Mesenchymal stem cell (in vitro differentiated cells and primary cell): ENCODE measurements at regions not wholly inside any gene's neighbourhood (a gene's known extent, or its start where the extent isn't known, plus 50 kb on each side); places are given as distances from the start of the nearest gene placed in this dataset.

Source experiments
- DNase-seq: peaks from one replicate; pipeline ENCODE4 v3.0.0-alpha.2; 2013
- H2AFZ ChIP-seq: one replicate; pipeline ENCODE4 v1.6.1; 2013; ENCODE audit warnings: low read depth, mild to moderate bottlenecking, control low read depth, inconsistent platforms, low read length, moderate library complexity
- H2AK5ac ChIP-seq: 2 replicates; pipeline ENCODE4 v1.6.1; 2013; ENCODE audit warnings: low read length, moderate library complexity, mild to moderate bottlenecking, inconsistent platforms; ENCODE audit not compliant: severe bottlenecking
- H2BK120ac ChIP-seq: one replicate; pipeline ENCODE4 v1.6.1; 2013; ENCODE audit warnings: low read depth, mild to moderate bottlenecking, inconsistent platforms, low read length, moderate library complexity
- H2BK12ac ChIP-seq, 2 experiments: one replicate each; pipeline ENCODE4 v1.6.1; 2013; ENCODE audit warnings: inconsistent platforms in 2 of 2, low read length in 2 of 2, mild to moderate bottlenecking in 2 of 2, moderate library complexity in 2 of 2, control low read depth in 1 of 2
- H2BK15ac ChIP-seq: one replicate; pipeline ENCODE4 v1.6.1; 2013; ENCODE audit warnings: mild to moderate bottlenecking, low read depth, inconsistent platforms; ENCODE audit not compliant: poor library complexity, severe bottlenecking
- H2BK5ac ChIP-seq: 2 replicates; pipeline ENCODE4 v1.6.1; 2013; ENCODE audit warnings: low read depth, mild to moderate bottlenecking, low read length, control low read depth, inconsistent platforms; ENCODE audit not compliant: poor library complexity, severe bottlenecking
- H3K14ac ChIP-seq, 2 experiments: one replicate each; pipeline ENCODE4 v1.6.1; 2013; ENCODE audit warnings: inconsistent platforms in 2 of 2, low read length in 2 of 2, control low read depth in 1 of 2, mild to moderate bottlenecking in 1 of 2, moderate library complexity in 1 of 2
- H3K18ac ChIP-seq, 2 experiments: one replicate each; pipeline ENCODE4 v1.6.1; 2013; ENCODE audit warnings: inconsistent platforms in 2 of 2, low read length in 2 of 2, control low read depth in 1 of 2, low read depth in 1 of 2, mild to moderate bottlenecking in 1 of 2
- H3K23ac ChIP-seq, 2 experiments: one replicate each; pipeline ENCODE4 v1.6.1; 2013; ENCODE audit warnings: inconsistent platforms in 2 of 2, low read length in 2 of 2, mild to moderate bottlenecking in 2 of 2, moderate library complexity in 2 of 2, control low read depth in 1 of 2
- H3K27ac ChIP-seq: 2 replicates; pipeline ENCODE4 v1.5.1; 2013; ENCODE audit warnings: mild to moderate bottlenecking, moderate library complexity, low read length, control low read depth, inconsistent platforms; ENCODE audit not compliant: poor library complexity, severe bottlenecking
- H3K27me3 ChIP-seq, 2 experiments: 2 replicates each; pipeline versions ENCODE4 v1.6.1 to v1.7.0; 2013; ENCODE audit warnings: low read length in 2 of 2, mild to moderate bottlenecking in 2 of 2, moderate library complexity in 2 of 2, control low read depth in 1 of 2, inconsistent platforms in 1 of 2; ENCODE audit not compliant: control insufficient read depth in 1 of 2, insufficient read depth in 1 of 2
- H3K36me3 ChIP-seq, 2 experiments: 2 replicates each; pipeline versions ENCODE4 v1.6.1 to v1.7.0; 2013; ENCODE audit warnings: low read length in 2 of 2, control low read depth in 1 of 2, inconsistent platforms in 1 of 2, low read depth in 1 of 2, mild to moderate bottlenecking in 1 of 2; ENCODE audit not compliant: insufficient read depth in 2 of 2, control insufficient read depth in 1 of 2
- H3K4ac ChIP-seq, 2 experiments: one replicate each; pipeline ENCODE4 v1.6.1; 2013; ENCODE audit warnings: inconsistent platforms in 2 of 2, low read length in 2 of 2, mild to moderate bottlenecking in 2 of 2, moderate library complexity in 2 of 2, control low read depth in 1 of 2, low read depth in 1 of 2
- H3K4me1 ChIP-seq: 2 replicates; pipeline ENCODE4 v1.6.1; 2013; ENCODE audit warnings: low read depth, low read length, control low read depth; ENCODE audit not compliant: control insufficient read depth, insufficient read depth
- H3K4me2 ChIP-seq: 2 replicates; pipeline ENCODE4 v1.6.1; 2013; ENCODE audit warnings: low read length, mild to moderate bottlenecking, inconsistent platforms; ENCODE audit not compliant: poor library complexity, severe bottlenecking
- H3K4me3 ChIP-seq, 2 experiments: 2 replicates each; pipeline versions ENCODE4 v1.5.1 to v1.7.0; 2013; ENCODE audit warnings: low read length in 2 of 2, mild to moderate bottlenecking in 2 of 2, control low read depth in 1 of 2, low read depth in 1 of 2; ENCODE audit not compliant: insufficient read depth in 1 of 2
- H3K79me1 ChIP-seq: replicated peaks from 2 replicates; pipeline ENCODE4 v1.6.1; 2013; ENCODE audit warnings: mild to moderate bottlenecking, control low read depth, low read length, inconsistent platforms; ENCODE audit not compliant: poor library complexity, severe bottlenecking
- H3K9ac ChIP-seq: 2 replicates; pipeline ENCODE4 v1.7.0; 2013; ENCODE audit warnings: mild to moderate bottlenecking, low read length, moderate library complexity
- H3K9me3 ChIP-seq: 2 replicates; pipeline ENCODE4 v1.7.0; 2013; ENCODE audit warnings: mild to moderate bottlenecking, low read length; ENCODE audit not compliant: control insufficient read depth
- H4K8ac ChIP-seq: one replicate; pipeline ENCODE4 v1.6.1; 2013; ENCODE audit warnings: inconsistent platforms, mild to moderate bottlenecking, low read length, moderate library complexity
- H4K91ac ChIP-seq: one replicate; pipeline ENCODE4 v1.6.1; 2013; ENCODE audit warnings: mild to moderate bottlenecking, low read length, inconsistent platforms
- WGBS: methylation state at CpG from one replicate; pipeline ENCODE4 v1.1.7; 2013; ENCODE audit warnings: mixed read lengths; 5-methylcytosine and 5-hydroxymethylcytosine counted together

GRCh38 chr5:152337484-152337883 is 67.6 kb downstream of the NMUR2 start:
- H4K8ac ChIP-seq, result no peak overlapping the region
- no peak overlapping the region for H2BK15ac ChIP-seq
- no peak overlapping the region for H3K18ac ChIP-seq
- H2BK120ac ChIP-seq, result no peak overlapping the region
- no peaks in the 10 kb centered on the region for H3K4me1 ChIP-seq
- no peaks in the 10 kb centered on the region for H3K79me1 ChIP-seq
- H3K36me3 ChIP-seq, result no peaks in the 10 kb centered on the region
- no peak overlapping the region for H3K9ac ChIP-seq
- no peak overlapping the region for H2AK5ac ChIP-seq
- no peak overlapping the region for H3K4me2 ChIP-seq
- no peaks in the 10 kb centered on the region for H3K9me3 ChIP-seq
- H4K91ac ChIP-seq, result no peak overlapping the region
- H2AFZ ChIP-seq, result no peak overlapping the region
- H3K4ac ChIP-seq, result no peak overlapping the region
- no peaks in the 10 kb centered on the region for H3K27me3 ChIP-seq
- no peak for DNase-seq
- no peak overlapping the region for H3K23ac ChIP-seq
- no peak overlapping the region for H3K4me3 ChIP-seq
- no peak overlapping the region for H3K27ac ChIP-seq
- H3K14ac ChIP-seq, result no peak overlapping the region
- no peak overlapping the region for H2BK5ac ChIP-seq
- no peak overlapping the region for H2BK12ac ChIP-seq

GRCh38 chr5:152335461-152335860 is 69.6 kb downstream of the NMUR2 start:
- Histone ChIP-seq H4K8ac (no peak overlapping the region), H3K79me1 (no peaks in the 10 kb centered on the region)
- 83% methylated on average over 1 of the region's 1 CpG for WGBS

GRCh38 chr5:152332716-152333460 is 72.2 kb downstream of the NMUR2 start:
- no peaks in the 10 kb centered on the region for H3K27me3 ChIP-seq
- H3K4ac ChIP-seq, result no peak overlapping the region
- H3K4me3 ChIP-seq, result no peak overlapping the region
- no peak overlapping the region for H3K9ac ChIP-seq
- H2AK5ac ChIP-seq, result no peak overlapping the region
- H3K23ac ChIP-seq, result no peak overlapping the region
- no peak overlapping the region for H3K18ac ChIP-seq
- H3K36me3 ChIP-seq, result no peaks in the 10 kb centered on the region
- H3K14ac ChIP-seq, result no peak overlapping the region
- WGBS, result 61% methylated on average over 4 of the region's 5 CpGs
- H3K27ac ChIP-seq, result no peak overlapping the region
- H3K4me1 ChIP-seq, result no peaks in the 10 kb centered on the region
- H2AFZ ChIP-seq, result no peak overlapping the region
- no peaks in the 10 kb centered on the region for H3K79me1 ChIP-seq
- H3K9me3 ChIP-seq, result no peaks in the 10 kb centered on the region
- no peak overlapping the region for H4K8ac ChIP-seq
- no peak overlapping the region for H2BK120ac ChIP-seq
- DNase-seq, result no peak
- no peak overlapping the region for H4K91ac ChIP-seq
- H3K4me2 ChIP-seq, result no peak overlapping the region
- H2BK15ac ChIP-seq, result no peak overlapping the region
- H2BK12ac ChIP-seq, result no peak overlapping the region
- H2BK5ac ChIP-seq, result no peak overlapping the region

More at GRCh38 chr5:152335461-152335860, 69.6 kb downstream of the NMUR2 start:
- Histone ChIP-seq H2BK12ac (no peak overlapping the region), H3K4me2 (no peak overlapping the region), H2AK5ac (no peak overlapping the region), H2BK5ac (no peak overlapping the region), H3K9me3 (no peaks in the 10 kb centered on the region), H3K27me3 (no peaks in the 10 kb centered on the region), H2BK120ac (no peak overlapping the region), H3K23ac (no peak overlapping the region), H3K27ac (no peak overlapping the region), H3K14ac (no peak overlapping the region), H3K36me3 (no peaks in the 10 kb centered on the region), H3K4ac (no peak overlapping the region), H4K91ac (no peak overlapping the region), H2AFZ (no peak overlapping the region), H3K9ac (no peak overlapping the region), H2BK15ac (no peak overlapping the region), H3K4me1 (no peaks in the 10 kb centered on the region), H3K18ac (no peak overlapping the region), H3K4me3 (no peak overlapping the region)
- no peak for DNase-seq

- WGBS, result 79% methylated on average over 2 of the region's 2 CpGs
- H2BK120ac ChIP-seq, result no peak overlapping the region
Measured at GRCh38 chr5:152331718-152332117, 73.4 kb downstream of the NMUR2 start.

More at GRCh38 chr5:152331718-152332117, 73.4 kb downstream of the NMUR2 start:
- Histone ChIP-seq H2AK5ac (no peak overlapping the region), H3K4me3 (no peak overlapping the region), H3K27me3 (no peaks in the 10 kb centered on the region), H3K36me3 (no peaks in the 10 kb centered on the region), H3K23ac (no peak overlapping the region), H3K18ac (no peak overlapping the region), H3K4ac (no peak overlapping the region), H2BK15ac (no peak overlapping the region), H2AFZ (no peak overlapping the region), H4K8ac (no peak overlapping the region), H2BK12ac (no peak overlapping the region), H3K27ac (no peak overlapping the region), H3K4me2 (peak overlapping the region; percentile 16), H3K9ac (no peak overlapping the region), H4K91ac (no peak overlapping the region), H2BK5ac (no peak overlapping the region), H3K14ac (no peak overlapping the region), H3K4me1 (no peaks in the 10 kb centered on the region), H3K9me3 (no peaks in the 10 kb centered on the region), H3K79me1 (no peaks in the 10 kb centered on the region)
- DNase-seq, result no peak
